ENCODE measurements at regions not wholly inside any gene's neighbourhood (a gene's known extent, or its start where the extent isn't known, plus 50 kb on each side); places are given as distances from the start of the nearest gene placed in this dataset.

- peaks cover 4% of the 10 kb centered on the region for H3K36me3 Mint-ChIP-seq (ENCODE audit: insufficient read depth, unreplicated experiment)
- no peak overlapping the region for H3K4me3 Mint-ChIP-seq (ENCODE audit: low read depth, unreplicated experiment)
- no TSS peak for BruUV-seq (replicated peaks)
- H3K27ac Mint-ChIP-seq (ENCODE audit: unreplicated experiment), result peak overlapping the region; percentile 60
- H3K9me3 Mint-ChIP-seq (ENCODE audit: low read depth, unreplicated experiment), result no peaks in the 10 kb centered on the region
- no peak for TF ChIP-seq CTCF (IDR thresholded peaks at IDR 0.05; ENCODE audit: unreplicated experiment)
- no peak for DNase-seq
- intact Hi-C loops (cut with micrococcal nuclease; ENCODE audit: unreplicated experiment), result loop anchor here (10.0 kb wide), 1 partner anchor 202 kb away; no protein-coding TSS in a partner anchor
- CTCF ChIA-PET, result interaction anchor here (0.7 to 2.1 kb wide), 5 partner anchors 10 to 1607 kb away, joined by 3 to 7 read pairs (median 5); no protein-coding TSS in a partner anchor
- no peaks in the 10 kb centered on the region for H3K27me3 Mint-ChIP-seq (ENCODE audit: unreplicated experiment)
- peaks cover 31% of the 10 kb centered on the region for H3K4me1 Mint-ChIP-seq (ENCODE audit: low read depth, unreplicated experiment)
Measured at GRCh38 chr7:46003161-46003560, 82.1 kb upstream of the IGFBP3 start.

- H3K36me3 Mint-ChIP-seq (ENCODE audit: insufficient read depth, unreplicated experiment), result no peaks in the 10 kb centered on the region
- BruUV-seq (replicated peaks), result no TSS peak
Measured at GRCh38 chr7:46000513-46000912, 79.4 kb upstream of the IGFBP3 start.

GRCh38 chr7:45999541-45999940 lies 78.5 kb upstream of the IGFBP3 start:
- TF ChIP-seq CTCF (IDR thresholded peaks at IDR 0.05; ENCODE audit: unreplicated experiment), result no peak
- H3K27ac Mint-ChIP-seq (ENCODE audit: unreplicated experiment), result no peak overlapping the region
- peaks cover 16% of the 10 kb centered on the region for H3K4me1 Mint-ChIP-seq (ENCODE audit: low read depth, unreplicated experiment)
- H3K36me3 Mint-ChIP-seq (ENCODE audit: insufficient read depth, unreplicated experiment), result no peaks in the 10 kb centered on the region
- no peaks in the 10 kb centered on the region for H3K27me3 Mint-ChIP-seq (ENCODE audit: unreplicated experiment)
- BruUV-seq (replicated peaks), result no TSS peak
- H3K4me3 Mint-ChIP-seq (ENCODE audit: low read depth, unreplicated experiment), result no peak overlapping the region
- CTCF ChIA-PET, result interaction anchor here (1.9 kb wide), 1 partner anchor 14 kb away, joined by 5 read pairs; no protein-coding TSS in a partner anchor
- H3K9me3 Mint-ChIP-seq (ENCODE audit: low read depth, unreplicated experiment), result peaks cover 10% of the 10 kb centered on the region
- intact Hi-C loops (cut with micrococcal nuclease; ENCODE audit: unreplicated experiment), result no loop called here
- DNase-seq, result no peak

More at GRCh38 chr7:46000513-46000912, 79.4 kb upstream of the IGFBP3 start:
- no peak for DNase-seq
- no peaks in the 10 kb centered on the region for H3K27me3 Mint-ChIP-seq (ENCODE audit: unreplicated experiment)
- H3K4me1 Mint-ChIP-seq (ENCODE audit: low read depth, unreplicated experiment), result peaks cover 26% of the 10 kb centered on the region
- intact Hi-C loops (cut with micrococcal nuclease; ENCODE audit: unreplicated experiment), result loop anchor here (10.0 kb wide), 1 partner anchor 204 kb away; no protein-coding TSS in a partner anchor
- H3K4me3 Mint-ChIP-seq (ENCODE audit: low read depth, unreplicated experiment), result no peak overlapping the region
- no peak overlapping the region for H3K27ac Mint-ChIP-seq (ENCODE audit: unreplicated experiment)
- CTCF ChIA-PET, result interaction anchor here (1.9 kb wide), 1 partner anchor 15 kb away, joined by 5 read pairs; no protein-coding TSS in a partner anchor
- TF ChIP-seq CTCF (IDR thresholded peaks at IDR 0.05; ENCODE audit: unreplicated experiment), result no peak
- peaks cover 7% of the 10 kb centered on the region for H3K9me3 Mint-ChIP-seq (ENCODE audit: low read depth, unreplicated experiment)

- H3K4me3 Mint-ChIP-seq (ENCODE audit: low read depth, unreplicated experiment), result no peak overlapping the region
- peaks cover 6% of the 10 kb centered on the region for H3K4me1 Mint-ChIP-seq (ENCODE audit: low read depth, unreplicated experiment)
- BruUV-seq (replicated peaks), result no TSS peak
- peaks cover 10% of the 10 kb centered on the region for H3K9me3 Mint-ChIP-seq (ENCODE audit: low read depth, unreplicated experiment)
- H3K36me3 Mint-ChIP-seq (ENCODE audit: insufficient read depth, unreplicated experiment), result no peaks in the 10 kb centered on the region
- intact Hi-C loops (cut with micrococcal nuclease; ENCODE audit: unreplicated experiment), result no loop called here
- no peak for DNase-seq
- H3K27ac Mint-ChIP-seq (ENCODE audit: unreplicated experiment), result no peak overlapping the region
- TF ChIP-seq CTCF (IDR thresholded peaks at IDR 0.05; ENCODE audit: unreplicated experiment), result no peak
- CTCF ChIA-PET, result interaction anchor here (0.6 kb wide), 1 partner anchor 41 kb away, joined by 4 read pairs; no protein-coding TSS in a partner anchor
- no peaks in the 10 kb centered on the region for H3K27me3 Mint-ChIP-seq (ENCODE audit: unreplicated experiment)
Measured at GRCh38 chr7:45998506-45998905, 77.4 kb upstream of the IGFBP3 start.

Measured in Calu3 (cell line).